ENCODE measurements at regions not wholly inside any gene's neighbourhood (a gene's known extent, or its start where the extent isn't known, plus 50 kb on each side); places are given as distances from the start of the nearest gene placed in this dataset.

DNA sequence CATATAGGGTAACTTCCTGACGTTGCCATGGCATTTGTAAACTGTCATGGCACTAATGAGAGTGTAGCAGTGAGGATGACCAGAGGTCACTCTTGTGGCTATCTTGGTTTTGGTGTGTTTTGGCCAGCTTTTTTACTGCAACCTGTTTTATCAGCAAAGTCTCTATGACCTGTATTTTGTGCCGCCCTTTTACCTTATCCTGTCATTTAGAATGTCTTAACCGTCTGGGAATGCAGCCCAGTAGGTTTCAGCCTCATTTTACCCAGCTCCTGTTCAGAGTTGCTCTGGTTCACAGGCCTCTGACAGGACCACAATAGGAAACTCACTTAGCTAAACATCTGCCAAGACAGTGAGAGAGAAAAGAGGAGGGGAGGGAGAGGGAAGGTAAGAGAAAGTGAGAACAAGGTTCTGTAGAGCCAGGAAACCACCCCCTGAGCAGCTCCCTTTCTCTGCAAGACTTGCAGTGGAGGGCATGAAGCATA is 64.8 kb upstream of the PLEKHG3 start:
- no peak for DNase-seq (ENCODE audit: low spot score)

DNA sequence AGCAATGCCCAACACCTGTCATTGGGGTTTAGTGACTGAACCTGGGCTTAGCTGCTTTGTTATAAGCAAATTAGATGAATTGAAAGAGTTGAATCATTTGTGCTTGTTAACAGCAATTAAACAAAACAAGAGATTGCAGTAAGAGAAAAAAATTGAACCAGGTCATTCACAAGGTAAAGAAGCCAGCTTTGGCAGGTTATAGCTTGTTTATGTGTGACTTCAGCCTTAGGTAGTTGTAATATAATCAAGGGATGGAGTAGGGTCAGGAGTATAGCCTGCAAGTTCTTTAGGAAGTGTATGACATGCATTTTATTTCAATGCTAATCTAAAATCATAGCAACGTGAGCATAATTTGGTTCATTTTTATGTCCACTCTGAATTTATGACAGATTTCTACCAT is 63.4 kb upstream of the PLEKHG3 start:
- DNase-seq (ENCODE audit: low spot score): no peak

DNA sequence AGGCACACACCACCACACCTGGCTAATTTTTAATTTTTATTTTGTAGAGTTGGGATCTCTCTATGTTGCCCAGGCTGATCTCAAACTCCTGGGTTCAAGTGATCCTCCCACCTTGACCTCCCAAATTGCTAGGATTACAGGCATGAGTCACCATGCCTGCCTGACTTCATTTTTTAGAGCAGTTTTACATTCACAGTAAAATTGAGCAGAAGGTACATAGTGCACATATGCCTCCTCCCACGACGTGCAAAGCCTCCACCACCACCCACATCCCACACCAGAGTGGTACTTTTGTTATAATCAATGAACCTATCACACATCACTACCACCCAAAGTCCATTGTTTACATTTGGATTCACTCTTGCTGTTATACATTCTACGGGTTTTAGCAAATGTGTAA is 62.5 kb upstream of the PLEKHG3 start:
- no peak for DNase-seq (ENCODE audit: low spot score)

DNA sequence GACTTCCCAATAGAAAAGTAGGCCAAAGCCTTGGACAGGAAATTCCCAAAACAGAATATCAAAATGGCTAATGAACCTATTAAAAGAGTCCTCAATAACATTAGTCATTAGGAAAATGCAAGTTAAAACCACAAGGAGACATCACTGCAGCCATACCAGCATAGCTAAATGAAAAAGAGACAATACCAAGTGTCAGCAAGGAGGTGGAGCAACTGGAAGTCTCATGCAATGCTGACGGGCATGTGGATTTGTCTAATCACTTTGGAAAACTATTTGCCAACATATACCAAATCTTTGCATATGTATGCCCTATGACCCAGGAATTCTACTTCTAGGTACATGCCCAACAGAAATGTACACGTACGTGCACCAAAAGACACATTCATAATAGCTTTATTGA is 60.5 kb upstream of the PLEKHG3 start:
- DNase-seq (ENCODE audit: low spot score): no peak

DNA sequence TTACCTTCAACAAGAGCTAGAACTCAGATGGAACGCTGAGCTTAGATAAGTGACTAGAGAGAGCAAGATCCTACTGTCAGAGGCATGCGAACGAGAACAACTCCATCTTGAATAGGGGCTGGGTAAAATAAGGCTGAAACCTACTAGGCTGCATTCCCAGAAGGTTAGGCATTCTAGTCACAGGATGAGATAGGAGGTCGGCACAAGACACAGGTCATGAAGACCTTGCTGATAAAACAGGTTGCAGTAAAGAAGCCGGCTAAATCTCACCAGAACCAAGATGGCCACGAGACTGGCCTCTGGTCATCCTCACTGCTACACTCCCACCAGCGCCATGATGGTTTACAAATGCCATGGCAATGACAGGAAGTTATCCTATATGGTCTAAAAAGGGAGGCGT is 59.6 kb upstream of the PLEKHG3 start:
- no peak for DNase-seq (ENCODE audit: low spot score)

DNA sequence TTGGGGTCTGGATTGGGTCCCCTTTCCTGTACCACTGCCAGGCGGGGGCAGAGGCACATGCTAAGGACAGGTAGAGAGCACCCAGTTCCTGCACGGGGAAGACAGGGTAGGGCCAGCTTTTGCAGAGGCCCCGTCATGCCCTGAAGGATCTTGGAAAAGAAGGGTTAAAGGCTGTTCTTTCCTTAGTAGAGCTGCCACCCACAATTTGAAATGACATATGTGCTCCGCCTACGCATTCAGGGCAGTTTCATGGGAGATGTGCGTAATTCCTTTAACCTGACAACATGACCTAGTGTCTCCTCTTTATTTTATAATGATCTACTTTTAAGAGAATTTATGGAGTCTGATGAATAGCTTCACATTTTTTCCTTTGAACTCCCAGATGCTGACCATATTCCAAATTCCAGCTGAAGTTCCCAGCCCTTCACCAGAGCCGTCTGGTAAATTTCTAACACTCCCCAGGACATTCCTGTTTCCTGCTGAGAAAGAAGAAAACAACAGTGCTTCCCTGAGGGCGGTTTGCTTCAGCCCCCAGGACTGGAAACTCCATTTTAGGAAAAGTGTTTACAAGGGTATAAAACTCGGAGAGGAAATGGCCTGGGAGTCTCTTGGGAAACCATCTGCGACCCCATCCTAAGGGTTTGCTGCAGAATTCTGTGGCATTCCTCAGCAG is 58.9 kb upstream of the PLEKHG3 start:
- DNase-seq (ENCODE audit: low spot score): peak; percentile 81

DNA sequence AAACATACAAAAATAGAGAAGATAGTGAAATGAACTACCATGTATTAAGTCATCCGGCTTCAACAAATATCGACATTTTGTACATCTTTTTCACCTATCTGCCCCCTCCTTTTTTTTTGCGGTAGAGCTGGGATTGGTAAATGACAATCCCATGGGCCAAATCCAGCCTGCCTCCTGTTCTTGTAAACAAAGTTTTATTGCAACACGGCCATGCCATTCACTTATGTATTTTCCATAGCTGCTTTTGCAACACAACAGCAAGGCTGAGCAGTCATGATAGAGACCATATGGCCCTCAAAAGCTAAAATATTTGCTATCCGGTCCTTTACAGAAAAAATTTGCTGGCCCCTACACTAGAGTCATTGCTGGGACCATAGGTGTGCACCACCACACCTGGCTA is 58.1 kb upstream of the PLEKHG3 start:
- no peak for DNase-seq (ENCODE audit: low spot score)

DNA sequence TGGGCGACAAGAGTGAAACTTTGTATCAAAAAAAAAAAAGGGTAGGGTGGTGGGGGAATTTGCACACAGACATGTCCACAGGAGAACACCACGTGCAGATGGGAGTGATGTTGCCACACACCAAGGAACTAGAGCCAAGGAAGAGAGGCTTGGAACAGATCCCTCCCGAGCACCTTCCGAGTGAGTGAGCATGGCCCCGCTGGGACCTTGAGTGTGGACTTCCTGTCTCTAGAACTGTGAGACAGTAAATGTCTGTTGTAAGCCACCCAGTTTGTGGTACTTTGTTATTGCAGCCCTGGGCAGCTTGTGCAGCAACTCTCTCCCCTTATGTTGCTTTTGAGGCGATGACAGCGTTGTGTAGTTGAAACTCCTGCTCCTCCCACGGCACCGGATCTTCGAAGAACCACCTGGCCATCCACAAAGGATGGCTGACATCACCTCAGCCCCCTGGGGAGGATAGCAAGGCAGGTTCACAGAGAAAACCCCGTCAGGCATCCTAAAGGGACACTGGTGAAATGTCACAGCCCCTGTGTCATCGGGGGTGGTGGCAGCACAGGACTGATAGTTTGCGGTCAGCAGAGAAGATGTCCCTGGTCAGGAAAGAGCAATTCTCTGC is 54.7 kb upstream of the PLEKHG3 start:
- DNase-seq (ENCODE audit: low spot score): peak; percentile 55

DNA sequence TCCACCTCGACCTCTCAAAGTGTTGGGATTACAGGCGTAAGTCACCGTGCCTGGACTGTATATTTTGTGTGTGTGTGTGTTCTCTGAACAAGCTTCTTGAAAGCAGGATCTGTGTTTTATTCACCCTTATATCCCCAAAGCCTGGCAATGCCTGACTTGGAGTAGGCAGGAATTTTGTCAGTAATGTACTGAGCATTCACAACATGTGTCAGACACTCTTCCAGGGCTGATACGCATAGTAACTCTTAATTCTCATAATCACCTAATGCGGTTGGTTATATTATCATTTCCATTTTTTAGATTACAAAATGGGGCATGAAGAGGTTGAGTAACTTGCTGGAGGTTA is 50.4 kb upstream of the PLEKHG3 start:
- DNase-seq (ENCODE audit: low spot score): no peak

DNA sequence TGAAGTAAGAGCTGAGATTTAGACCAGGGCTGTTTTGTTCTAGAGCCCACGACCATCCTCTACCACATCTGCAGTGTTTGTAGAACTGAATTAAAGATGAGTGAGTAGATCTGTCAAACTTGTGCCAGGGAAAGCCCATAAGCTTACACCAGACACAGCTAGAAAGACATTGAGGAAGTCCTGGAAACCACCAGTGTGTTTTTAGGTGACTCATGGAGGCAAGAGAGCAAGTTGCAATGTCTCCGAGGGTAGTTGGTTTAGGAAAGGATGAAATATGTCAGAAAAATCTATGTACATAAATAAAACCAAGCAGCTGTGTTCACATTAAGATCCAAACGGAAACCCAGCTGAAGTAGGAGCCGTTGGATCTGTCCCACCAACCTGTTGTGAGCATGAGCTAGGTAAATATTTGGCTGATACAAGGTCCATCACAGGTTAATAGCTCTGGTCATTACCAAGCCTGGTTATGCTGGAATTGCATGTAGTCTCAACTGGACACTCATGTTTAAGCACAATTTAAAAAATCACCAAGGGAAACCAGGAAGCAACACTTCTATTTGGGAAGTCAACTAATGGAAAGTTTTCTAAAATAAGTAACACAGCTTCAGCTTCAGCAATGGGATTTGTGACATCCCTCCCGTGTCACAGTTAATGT is 49.9 kb upstream of the PLEKHG3 start:
- DNase-seq (ENCODE audit: low spot score): peak; percentile 66
